ENCODE measurements at regions not wholly inside any gene's neighbourhood (a gene's known extent, or its start where the extent isn't known, plus 50 kb on each side); places are given as distances from the start of the nearest gene placed in this dataset.

GRCh38 chr7:130935564-130936157 lies 201.7 kb upstream of the KLF14 start:
- Histone ChIP-seq H3K4me3 (ENCODE audit: low read depth, low read length) (no peak overlapping the region), H3K4me1 (ENCODE audit: control insufficient read depth in 1 of 2, insufficient read depth in 2 of 2, low read length in 2 of 2) (no peaks in the 10 kb centered on the region), H2BK5ac (ENCODE audit: low read depth, low read length, poor library complexity) (no peak overlapping the region), H3K14ac (ENCODE audit: low read length) (no peak overlapping the region), H2BK120ac (ENCODE audit: insufficient read depth, low read length, poor library complexity) (no peak overlapping the region), H2AK5ac (ENCODE audit: low read length) (no peak overlapping the region), H3K27ac (ENCODE audit: low read depth, low read length) (no peak overlapping the region), H3K4me2 (ENCODE audit: low read length) (no peak overlapping the region), H3K9ac (ENCODE audit: low read length) (no peak overlapping the region), H4K91ac (ENCODE audit: low read depth, low read length) (no peak overlapping the region), H3K4ac (ENCODE audit: low read depth, low read length) (no peak overlapping the region), H3K23ac (ENCODE audit: low read length) (no peak overlapping the region), H3K9me3 (ENCODE audit: insufficient read depth, low read depth, low read length) (no peaks in the 10 kb centered on the region), H2AFZ (ENCODE audit: insufficient read depth, low read length, poor library complexity) (no peak overlapping the region), H2BK12ac (ENCODE audit: low read length) (no peak overlapping the region), H3K79me1 (ENCODE audit: low read length) (no peaks in the 10 kb centered on the region), H4K12ac (ENCODE audit: low read depth, low read length) (no peak overlapping the region), H3K18ac (ENCODE audit: low read length) (no peak overlapping the region), H3K36me3 (ENCODE audit: control insufficient read depth in 1 of 2, insufficient read depth in 2 of 2, low read length in 2 of 2) (no peaks in the 10 kb centered on the region), H3K79me2 (ENCODE audit: control insufficient read depth, insufficient read depth, low read length, poor library complexity) (no peaks in the 10 kb centered on the region), H4K8ac (ENCODE audit: low read depth, low read length) (no peak overlapping the region), H3K27me3 (ENCODE audit: insufficient read depth, low read length) (no peaks in the 10 kb centered on the region)
- peak in 1 of 2 donors; percentile 53 for DNase-seq
- no CpG with 5 or more reads among the region's 11 CpGs for WGBS (ENCODE audit: extremely low coverage, insufficient coverage, insufficient read length)

DNA sequence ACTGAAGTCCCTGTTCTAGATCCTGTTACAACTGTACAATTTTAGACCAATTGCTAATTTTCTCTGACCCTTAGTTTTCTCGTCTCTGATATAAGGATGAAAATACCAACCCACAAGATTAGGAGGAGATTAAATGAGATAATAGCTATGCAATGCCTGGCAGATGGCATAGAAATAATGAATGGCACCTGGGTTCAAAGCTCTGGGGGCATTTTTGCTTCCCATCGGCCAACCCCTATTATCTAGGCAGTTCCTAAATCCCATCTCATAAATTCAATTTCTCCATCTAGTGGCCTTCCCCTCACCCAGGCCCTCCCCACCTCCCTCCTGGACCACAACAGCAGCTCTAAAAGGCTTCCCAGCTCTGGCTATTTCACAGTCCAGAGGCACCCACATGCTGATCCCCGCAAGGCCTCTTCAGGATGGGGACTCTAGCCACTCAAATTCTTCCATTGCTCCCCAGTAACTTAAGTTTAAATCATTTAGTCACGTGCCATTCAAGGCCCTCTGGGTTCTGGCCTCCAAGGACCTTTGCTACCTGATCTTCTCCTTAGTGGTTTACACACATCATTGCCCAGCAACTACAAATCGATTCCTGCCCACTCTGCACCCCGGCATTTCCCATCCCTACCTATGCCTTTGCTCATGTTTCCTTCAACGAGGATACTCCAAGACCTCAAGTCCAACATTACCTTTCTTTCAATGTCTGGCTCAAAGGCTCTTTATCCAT lies 202.4 kb upstream of the KLF14 start:
- no CpG with 5 or more reads among the region's 7 CpGs for WGBS (ENCODE audit: extremely low coverage, insufficient coverage, insufficient read length)
- H3K4me3 ChIP-seq (ENCODE audit: low read depth, low read length) = no peak overlapping the region
- no peaks in the 10 kb centered on the region for H3K9me3 ChIP-seq (ENCODE audit: insufficient read depth, low read depth, low read length)

GRCh38 chr7:130937016-130937415 lies 203.0 kb upstream of the KLF14 start:
- H2BK12ac ChIP-seq (ENCODE audit: low read length) = no peak overlapping the region
- H3K14ac ChIP-seq (ENCODE audit: low read length) = no peak overlapping the region
- no peak overlapping the region for H2AK5ac ChIP-seq (ENCODE audit: low read length)
- no peak overlapping the region for H3K27ac ChIP-seq (ENCODE audit: low read depth, low read length)
- no peak for DNase-seq
- no peak overlapping the region for H2BK5ac ChIP-seq (ENCODE audit: low read depth, low read length, poor library complexity)
- no peaks in the 10 kb centered on the region for H3K9me3 ChIP-seq (ENCODE audit: insufficient read depth, low read depth, low read length)
- H3K4me2 ChIP-seq (ENCODE audit: low read length) = no peak overlapping the region
- H4K12ac ChIP-seq (ENCODE audit: low read depth, low read length) = no peak overlapping the region
- H3K9ac ChIP-seq (ENCODE audit: low read length) = no peak overlapping the region
- no peak overlapping the region for H4K91ac ChIP-seq (ENCODE audit: low read depth, low read length)
- H3K18ac ChIP-seq (ENCODE audit: low read length) = no peak overlapping the region
- no peaks in the 10 kb centered on the region for H3K79me1 ChIP-seq (ENCODE audit: low read length)
- no CpG with 5 or more reads among the region's 2 CpGs for WGBS (ENCODE audit: extremely low coverage, insufficient coverage, insufficient read length)
- no peak overlapping the region for H2AFZ ChIP-seq (ENCODE audit: insufficient read depth, low read length, poor library complexity)
- H2BK120ac ChIP-seq (ENCODE audit: insufficient read depth, low read length, poor library complexity) = no peak overlapping the region
- H3K36me3 ChIP-seq (ENCODE audit: control insufficient read depth in 1 of 2, insufficient read depth in 2 of 2, low read length in 2 of 2) = no peaks in the 10 kb centered on the region
- H3K27me3 ChIP-seq (ENCODE audit: insufficient read depth, low read length) = no peaks in the 10 kb centered on the region
- no peaks in the 10 kb centered on the region for H3K79me2 ChIP-seq (ENCODE audit: control insufficient read depth, insufficient read depth, low read length, poor library complexity)
- H3K4me3 ChIP-seq (ENCODE audit: low read depth, low read length) = no peak overlapping the region
- H3K4me1 ChIP-seq (ENCODE audit: control insufficient read depth in 1 of 2, insufficient read depth in 2 of 2, low read length in 2 of 2) = no peaks in the 10 kb centered on the region
- H4K8ac ChIP-seq (ENCODE audit: low read depth, low read length) = no peak overlapping the region
- no peak overlapping the region for H3K23ac ChIP-seq (ENCODE audit: low read length)
- H3K4ac ChIP-seq (ENCODE audit: low read depth, low read length) = no peak overlapping the region

More for the DNA sequence above, 202.4 kb upstream of the KLF14 start:
- H3K36me3 ChIP-seq (ENCODE audit: control insufficient read depth in 1 of 2, insufficient read depth in 2 of 2, low read length in 2 of 2) = no peaks in the 10 kb centered on the region
- H4K91ac ChIP-seq (ENCODE audit: low read depth, low read length) = no peak overlapping the region
- H3K4me1 ChIP-seq (ENCODE audit: control insufficient read depth in 1 of 2, insufficient read depth in 2 of 2, low read length in 2 of 2) = no peaks in the 10 kb centered on the region
- no peak overlapping the region for H3K14ac ChIP-seq (ENCODE audit: low read length)
- H3K27ac ChIP-seq (ENCODE audit: low read depth, low read length) = no peak overlapping the region
- no peak overlapping the region for H3K23ac ChIP-seq (ENCODE audit: low read length)
- no peak overlapping the region for H2AFZ ChIP-seq (ENCODE audit: insufficient read depth, low read length, poor library complexity)
- no peak overlapping the region for H3K4ac ChIP-seq (ENCODE audit: low read depth, low read length)
- H2BK120ac ChIP-seq (ENCODE audit: insufficient read depth, low read length, poor library complexity) = no peak overlapping the region
- H4K8ac ChIP-seq (ENCODE audit: low read depth, low read length) = no peak overlapping the region
- H2BK12ac ChIP-seq (ENCODE audit: low read length) = no peak overlapping the region
- H3K9ac ChIP-seq (ENCODE audit: low read length) = no peak overlapping the region
- DNase-seq = no peak
- H3K79me1 ChIP-seq (ENCODE audit: low read length) = no peaks in the 10 kb centered on the region
- no peak overlapping the region for H2AK5ac ChIP-seq (ENCODE audit: low read length)
- no peak overlapping the region for H3K4me2 ChIP-seq (ENCODE audit: low read length)
- no peak overlapping the region for H3K18ac ChIP-seq (ENCODE audit: low read length)
- no peak overlapping the region for H2BK5ac ChIP-seq (ENCODE audit: low read depth, low read length, poor library complexity)
- no peaks in the 10 kb centered on the region for H3K79me2 ChIP-seq (ENCODE audit: control insufficient read depth, insufficient read depth, low read length, poor library complexity)
- H4K12ac ChIP-seq (ENCODE audit: low read depth, low read length) = no peak overlapping the region
- H3K27me3 ChIP-seq (ENCODE audit: insufficient read depth, low read length) = no peaks in the 10 kb centered on the region

DNA sequence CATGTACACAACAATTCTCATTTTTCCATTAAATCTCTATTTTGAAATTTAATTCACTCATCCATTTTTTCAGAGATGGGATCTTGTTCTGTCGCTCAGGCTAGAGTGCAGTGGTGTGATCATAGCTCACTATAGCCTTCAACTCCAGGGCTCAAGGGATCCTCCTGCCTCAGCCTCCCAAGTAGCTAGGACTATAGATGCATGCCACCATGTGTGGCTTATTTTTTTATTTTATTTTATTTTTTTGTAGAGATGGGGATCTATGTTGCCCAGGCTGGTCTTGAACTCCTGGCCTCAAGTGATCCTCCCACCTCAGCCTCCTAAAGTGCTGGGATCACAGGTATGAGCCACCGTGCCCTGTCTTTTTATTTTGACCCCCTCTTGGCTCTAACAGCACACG lies 203.8 kb upstream of the KLF14 start:
- no peak overlapping the region for H4K8ac ChIP-seq (ENCODE audit: low read depth, low read length)
- no peaks in the 10 kb centered on the region for H3K4me1 ChIP-seq (ENCODE audit: control insufficient read depth in 1 of 2, insufficient read depth in 2 of 2, low read length in 2 of 2)
- H3K14ac ChIP-seq (ENCODE audit: low read length) = no peak overlapping the region
- WGBS (ENCODE audit: extremely low coverage, insufficient coverage, insufficient read length) = no CpG with 5 or more reads among the region's 3 CpGs
- H3K4me2 ChIP-seq (ENCODE audit: low read length) = no peak overlapping the region
- no peaks in the 10 kb centered on the region for H3K79me1 ChIP-seq (ENCODE audit: low read length)
- no peak overlapping the region for H4K91ac ChIP-seq (ENCODE audit: low read depth, low read length)
- H3K18ac ChIP-seq (ENCODE audit: low read length) = no peak overlapping the region
- no peak overlapping the region for H4K12ac ChIP-seq (ENCODE audit: low read depth, low read length)
- H3K9me3 ChIP-seq (ENCODE audit: insufficient read depth, low read depth, low read length) = no peaks in the 10 kb centered on the region
- no peak for DNase-seq
- no peak overlapping the region for H3K4ac ChIP-seq (ENCODE audit: low read depth, low read length)
- H2BK5ac ChIP-seq (ENCODE audit: low read depth, low read length, poor library complexity) = no peak overlapping the region
- H3K79me2 ChIP-seq (ENCODE audit: control insufficient read depth, insufficient read depth, low read length, poor library complexity) = no peaks in the 10 kb centered on the region
- no peak overlapping the region for H3K9ac ChIP-seq (ENCODE audit: low read length)
- H3K27me3 ChIP-seq (ENCODE audit: insufficient read depth, low read length) = no peaks in the 10 kb centered on the region
- no peak overlapping the region for H2BK120ac ChIP-seq (ENCODE audit: insufficient read depth, low read length, poor library complexity)
- H2AFZ ChIP-seq (ENCODE audit: insufficient read depth, low read length, poor library complexity) = no peak overlapping the region
- H2BK12ac ChIP-seq (ENCODE audit: low read length) = no peak overlapping the region
- no peak overlapping the region for H2AK5ac ChIP-seq (ENCODE audit: low read length)
- no peak overlapping the region for H3K27ac ChIP-seq (ENCODE audit: low read depth, low read length)
- H3K23ac ChIP-seq (ENCODE audit: low read length) = no peak overlapping the region
- H3K36me3 ChIP-seq (ENCODE audit: control insufficient read depth in 1 of 2, insufficient read depth in 2 of 2, low read length in 2 of 2) = no peaks in the 10 kb centered on the region
- H3K4me3 ChIP-seq (ENCODE audit: low read depth, low read length) = no peak overlapping the region

Measured in trophoblast cell (in vitro differentiated cells and primary cell).